22Rv1 (cell line): ENCODE measurements at regions not wholly inside any gene's neighbourhood (a gene's known extent, or its start where the extent isn't known, plus 50 kb on each side); places are given as distances from the start of the nearest gene placed in this dataset.

Experiments
- H3K27ac ChIP-seq: fragments of 450-650 bp; 2 replicates; pipeline ENCODE4 v1.5.1; 2017
- CTCF ChIP-seq: fragments of 450-650 bp; IDR thresholded peaks from 2 replicates; pipeline ENCODE4 v1.5.1; 2017; ENCODE audit warnings: mild to moderate bottlenecking
- ZFX ChIP-seq: fragments of 450-650 bp; IDR thresholded peaks from 2 replicates; pipeline ENCODE4 v1.6.1; 2017; ENCODE audit warnings: antibody characterized with exemption, borderline replicate concordance

GRCh38 chr7:20514364-20514763 lies 101.1 kb upstream of the ABCB5 start:
- TF ChIP-seq ZFX, result no peak
- TF ChIP-seq CTCF, result no peak
- H3K27ac ChIP-seq, result no peak overlapping the region

- TF ChIP-seq ZFX (no peak), CTCF (no peak)
- H3K27ac ChIP-seq, result no peak overlapping the region
These were observed 95.8 kb upstream of the ABCB5 start for GRCh38 chr7:20519645-20520044.

- no peak overlapping the region for H3K27ac ChIP-seq
- no peak for TF ChIP-seq ZFX
- no peak for TF ChIP-seq CTCF
These were observed 94.9 kb upstream of the ABCB5 start for GRCh38 chr7:20520530-20520929.

GRCh38 chr7:20521243-20521642 lies 94.2 kb upstream of the ABCB5 start:
- no peak overlapping the region for H3K27ac ChIP-seq
- no peak for TF ChIP-seq ZFX

GRCh38 chr7:20529260-20529659 lies 86.2 kb upstream of the ABCB5 start:
- no peak overlapping the region for H3K27ac ChIP-seq
- TF ChIP-seq ZFX, result no peak
- TF ChIP-seq CTCF, result no peak

GRCh38 chr7:20532890-20533289 lies 82.6 kb upstream of the ABCB5 start:
- H3K27ac ChIP-seq, result no peak overlapping the region
- TF ChIP-seq CTCF, result no peak
- no peak for TF ChIP-seq ZFX

GRCh38 chr7:20534543-20534942 lies 80.9 kb upstream of the ABCB5 start:
- no peak for TF ChIP-seq CTCF
- no peak for TF ChIP-seq ZFX
- H3K27ac ChIP-seq, result no peak overlapping the region

GRCh38 chr7:20535541-20535940 lies 79.9 kb upstream of the ABCB5 start:
- H3K27ac ChIP-seq, result no peak overlapping the region

More at GRCh38 chr7:20535541-20535940, 79.9 kb upstream of the ABCB5 start:
- TF ChIP-seq CTCF (no peak), ZFX (no peak)
